Duodenal mucosa (tissue), 2 donors: ENCODE measurements at regions not wholly inside any gene's neighbourhood (a gene's known extent, or its start where the extent isn't known, plus 50 kb on each side); places are given as distances from the start of the nearest gene placed in this dataset.

Source experiments
- H3K27ac ChIP-seq: one replicate; pipeline ENCODE4 v1.7.0; 2013; ENCODE audit warnings: low read depth, low read length
- H3K27me3 ChIP-seq, 2 donors: one replicate each; pipeline ENCODE4 v1.7.0; 2013; ENCODE audit warnings: low read length in 2 of 2, control low read depth in 1 of 2; ENCODE audit not compliant: insufficient read depth in 2 of 2, control insufficient read depth in 1 of 2
- H3K36me3 ChIP-seq, 2 donors: one replicate each; pipeline ENCODE4 v1.7.0; 2013; ENCODE audit warnings: low read length in 2 of 2, control low read depth in 1 of 2; ENCODE audit not compliant: insufficient read depth in 2 of 2, control insufficient read depth in 1 of 2
- H3K4me1 ChIP-seq, 2 donors: one replicate each; pipeline ENCODE4 v1.7.0; 2013; ENCODE audit warnings: low read length in 2 of 2, control low read depth in 1 of 2; ENCODE audit not compliant: insufficient read depth in 2 of 2, control insufficient read depth in 1 of 2
- H3K4me3 ChIP-seq, 2 donors: one replicate each; pipeline ENCODE4 v1.7.0; 2013; ENCODE audit warnings: low read length in 2 of 2, low read depth in 1 of 2
- H3K9ac ChIP-seq, 2 donors: one replicate each; pipeline ENCODE4 v1.7.0; 2013; ENCODE audit warnings: low read length in 2 of 2, low read depth in 1 of 2
- H3K9me3 ChIP-seq, 2 donors: one replicate each; pipeline ENCODE4 v1.7.0; 2013; ENCODE audit warnings: low read length in 2 of 2, control low read depth in 1 of 2; ENCODE audit not compliant: control insufficient read depth in 1 of 2

DNA sequence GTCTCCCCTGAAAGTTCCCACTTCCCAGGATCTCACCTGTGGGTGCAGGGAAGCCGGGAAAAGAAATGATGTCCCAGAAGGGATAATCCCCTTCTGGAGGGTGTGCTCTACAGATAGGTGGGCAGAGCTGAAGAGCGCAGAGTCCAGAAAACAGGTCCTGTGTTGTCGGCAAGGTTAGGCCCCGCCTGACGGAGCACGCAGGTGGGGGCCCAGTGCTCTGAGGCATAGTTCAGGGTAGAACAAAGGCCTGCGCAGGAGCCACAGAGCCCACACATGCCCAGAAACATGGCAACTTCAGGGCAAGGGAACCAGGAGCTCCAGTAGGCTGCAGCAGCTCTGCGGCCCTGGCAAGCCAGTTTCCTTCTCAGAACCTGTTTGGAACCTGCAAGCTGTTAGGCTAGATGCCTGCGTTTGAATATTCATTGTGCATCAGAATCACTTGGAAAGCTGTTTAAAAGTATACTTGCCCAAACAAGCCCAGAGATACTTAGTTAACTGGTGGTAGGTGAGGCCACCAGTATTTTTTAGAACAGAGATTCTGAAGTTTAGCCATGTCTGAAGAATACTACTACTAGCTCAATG, 386.6 kb downstream of the BUD13 start:
- no peak overlapping the region for H3K27ac ChIP-seq
- H3K27me3 ChIP-seq: no peaks in the 10 kb centered on the region

DNA sequence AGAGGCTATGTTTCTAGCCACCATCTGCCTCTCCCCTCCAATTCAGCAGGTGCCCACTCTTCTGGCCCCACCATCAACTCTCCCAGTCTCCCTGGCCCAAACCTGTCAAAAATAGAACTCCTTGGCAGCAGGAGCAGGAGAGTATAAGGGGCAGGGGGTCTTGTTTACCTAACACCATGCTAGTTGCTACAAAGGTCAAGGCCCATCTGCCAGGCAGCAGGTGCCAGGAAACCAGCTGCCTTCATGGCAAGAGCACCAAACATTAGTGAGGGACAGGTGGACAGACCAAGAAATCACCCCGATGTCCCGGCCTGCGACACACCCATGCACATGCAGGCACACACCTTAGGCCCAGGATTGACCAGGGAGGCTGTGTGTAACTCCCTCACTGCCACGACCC, 387.9 kb downstream of the BUD13 start:
- Histone ChIP-seq H3K27me3 (no peaks in the 10 kb centered on the region), H3K9ac (no peak overlapping the region), H3K27ac (no peak overlapping the region), H3K4me1 (no peaks in the 10 kb centered on the region), H3K9me3 (no peaks in the 10 kb centered on the region), H3K4me3 (no peak overlapping the region), H3K36me3 (no peaks in the 10 kb centered on the region)

More for the DNA sequence above, 386.6 kb downstream of the BUD13 start:
- no peak overlapping the region for H3K4me3 ChIP-seq
- no peaks in the 10 kb centered on the region for H3K36me3 ChIP-seq
- H3K9me3 ChIP-seq: no peaks in the 10 kb centered on the region
- H3K4me1 ChIP-seq: no peaks in the 10 kb centered on the region
- no peak overlapping the region for H3K9ac ChIP-seq

DNA sequence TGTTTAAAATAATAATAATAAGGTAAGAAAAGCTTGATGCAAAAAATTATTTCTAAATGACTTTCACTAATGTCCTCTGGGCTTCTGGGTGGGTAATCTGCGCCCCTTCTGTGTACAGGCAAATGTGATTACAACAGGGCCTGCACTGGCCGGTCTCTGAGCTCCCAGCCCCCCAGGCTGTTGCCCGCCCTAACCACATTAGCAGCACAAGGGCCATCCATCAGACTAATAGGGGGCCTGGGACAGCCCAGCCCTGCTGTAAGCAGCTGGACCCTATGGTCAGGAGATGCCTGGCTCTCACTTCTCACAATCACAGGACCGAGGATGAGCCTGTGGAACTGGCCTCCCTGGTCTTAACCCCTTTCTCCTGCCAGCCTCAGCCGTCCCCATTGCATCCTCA, 388.4 kb downstream of the BUD13 start:
- Histone ChIP-seq H3K9me3 (no peaks in the 10 kb centered on the region), H3K27me3 (no peaks in the 10 kb centered on the region), H3K9ac (no peak overlapping the region), H3K36me3 (no peaks in the 10 kb centered on the region), H3K4me1 (no peaks in the 10 kb centered on the region), H3K27ac (no peak overlapping the region), H3K4me3 (no peak overlapping the region)

- no peaks in the 10 kb centered on the region for H3K27me3 ChIP-seq
- H3K4me3 ChIP-seq: no peak overlapping the region
- H3K36me3 ChIP-seq: no peaks in the 10 kb centered on the region
- H3K9ac ChIP-seq: no peak overlapping the region
- no peaks in the 10 kb centered on the region for H3K4me1 ChIP-seq
- H3K9me3 ChIP-seq: no peaks in the 10 kb centered on the region
- no peak overlapping the region for H3K27ac ChIP-seq
These were observed 393.5 kb downstream of the BUD13 start for GRCh38 chr11:116379185-116379828.

- Histone ChIP-seq H3K9me3 (no peaks in the 10 kb centered on the region), H3K4me1 (no peaks in the 10 kb centered on the region), H3K27me3 (no peaks in the 10 kb centered on the region), H3K9ac (no peak overlapping the region), H3K4me3 (no peak overlapping the region), H3K27ac (no peak overlapping the region), H3K36me3 (no peaks in the 10 kb centered on the region)
These were observed 396.2 kb downstream of the BUD13 start for GRCh38 chr11:116376547-116376946.

DNA sequence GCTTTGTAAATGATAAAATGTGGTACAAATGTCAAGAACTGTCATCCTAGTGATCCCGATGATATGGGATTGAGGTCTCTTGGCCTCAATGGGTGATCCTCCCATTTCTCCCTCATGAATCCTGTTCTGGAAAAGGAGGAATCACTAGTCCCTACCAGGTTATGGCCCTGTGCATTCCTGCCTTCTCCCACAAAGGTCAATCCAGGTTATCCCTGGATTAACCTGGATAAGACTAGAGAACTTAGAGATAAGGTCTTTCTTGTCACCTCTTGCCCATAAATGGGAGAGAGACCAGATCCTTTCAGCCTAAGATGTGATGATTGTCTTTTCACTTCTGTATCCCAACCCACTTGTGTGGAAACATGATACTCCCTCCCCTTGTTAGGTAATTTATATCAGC, 396.7 kb downstream of the BUD13 start:
- H3K9me3 ChIP-seq: no peaks in the 10 kb centered on the region
- H3K27me3 ChIP-seq: no peaks in the 10 kb centered on the region
- no peak overlapping the region for H3K27ac ChIP-seq
- no peaks in the 10 kb centered on the region for H3K4me1 ChIP-seq
- no peak overlapping the region for H3K4me3 ChIP-seq
- H3K9ac ChIP-seq: no peak overlapping the region
- no peaks in the 10 kb centered on the region for H3K36me3 ChIP-seq

DNA sequence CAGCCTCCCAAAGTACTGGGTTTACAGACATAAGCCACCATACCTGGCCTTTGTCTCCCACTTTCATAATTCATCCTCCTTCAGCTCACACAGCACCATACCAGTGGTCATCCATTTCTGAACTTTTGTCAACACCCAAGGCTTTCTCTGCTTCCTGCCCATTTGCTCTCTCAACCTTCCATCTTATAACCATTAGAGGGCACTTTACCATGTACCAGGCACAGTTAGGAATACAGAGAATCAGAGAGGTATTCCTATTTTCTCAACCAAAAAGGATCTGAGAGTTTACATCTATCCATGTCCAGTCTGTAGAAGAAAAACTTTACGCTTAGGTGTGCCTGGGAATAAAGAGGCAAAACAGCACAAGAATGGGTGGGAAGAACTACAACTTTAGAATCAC, 397.6 kb downstream of the BUD13 start:
- Histone ChIP-seq H3K4me3 (no peak overlapping the region), H3K4me1 (no peaks in the 10 kb centered on the region)

DNA sequence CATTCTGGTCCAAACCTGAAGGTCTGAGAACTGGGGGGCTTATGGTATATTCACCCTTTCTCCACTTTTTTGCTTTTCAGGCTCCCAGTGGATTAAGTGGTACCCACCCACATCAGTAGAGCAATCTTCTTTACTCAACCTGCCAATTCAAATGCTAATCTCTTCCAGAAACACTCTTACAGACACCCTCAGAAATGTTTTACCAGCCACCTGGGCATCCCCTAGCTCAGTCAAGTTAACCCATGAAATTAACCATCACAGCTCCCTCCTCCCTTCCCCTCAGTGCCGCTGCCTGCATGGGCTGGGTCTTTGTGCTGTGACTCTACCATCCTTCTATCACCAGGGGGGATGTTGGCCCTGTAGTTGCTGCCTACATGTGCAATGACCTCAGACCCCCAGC, 398.7 kb downstream of the BUD13 start:
- Histone ChIP-seq H3K36me3 (no peaks in the 10 kb centered on the region), H3K27ac (no peak overlapping the region), H3K9ac (no peak overlapping the region), H3K9me3 (no peaks in the 10 kb centered on the region), H3K4me1 (no peaks in the 10 kb centered on the region), H3K27me3 (no peaks in the 10 kb centered on the region), H3K4me3 (no peak overlapping the region)

More for the DNA sequence above, 397.6 kb downstream of the BUD13 start:
- Histone ChIP-seq H3K36me3 (no peaks in the 10 kb centered on the region), H3K9me3 (no peaks in the 10 kb centered on the region), H3K9ac (no peak overlapping the region), H3K27me3 (no peaks in the 10 kb centered on the region), H3K27ac (no peak overlapping the region)

GRCh38 chr11:116373104-116373944, 399.5 kb downstream of the BUD13 start:
- no peaks in the 10 kb centered on the region for H3K4me1 ChIP-seq
- no peak overlapping the region for H3K27ac ChIP-seq
- no peaks in the 10 kb centered on the region for H3K9me3 ChIP-seq
- no peak overlapping the region for H3K4me3 ChIP-seq
- no peaks in the 10 kb centered on the region for H3K36me3 ChIP-seq
- H3K27me3 ChIP-seq: peaks cover 0 to 4% of the 10 kb centered on the region in 2 donors
- no peak overlapping the region for H3K9ac ChIP-seq

GRCh38 chr11:116371146-116371545, 401.6 kb downstream of the BUD13 start:
- no peak overlapping the region for H3K27ac ChIP-seq
- peaks cover 0 to 7% of the 10 kb centered on the region in 2 donors for H3K27me3 ChIP-seq
- no peaks in the 10 kb centered on the region for H3K36me3 ChIP-seq
- no peaks in the 10 kb centered on the region for H3K4me1 ChIP-seq
- no peak overlapping the region for H3K9ac ChIP-seq
- no peak overlapping the region for H3K4me3 ChIP-seq
- no peaks in the 10 kb centered on the region for H3K9me3 ChIP-seq
